RWPE2 (cell line): ENCODE measurements at regions not wholly inside any gene's neighbourhood (a gene's known extent, or its start where the extent isn't known, plus 50 kb on each side); places are given as distances from the start of the nearest gene placed in this dataset.

Source experiments
- ATAC-seq: fragments of 200-7000 bp; cut with Tn5 transposase; 3 replicates; pipeline ENCODE4 v1.9.1; 2021; ENCODE audit warnings: low read depth
- DNase-seq: peaks from one replicate; pipeline ENCODE4 v3.0.0-alpha.2; 2020; ENCODE audit warnings: low spot score
- H3K27ac ChIP-seq: fragments of 450-650 bp; 2 replicates; pipeline ENCODE4 v1.5.1; 2017; ENCODE audit warnings: mild to moderate bottlenecking; ENCODE audit not compliant: poor library complexity, severe bottlenecking
- H3K27me3 ChIP-seq: fragments of 250-450 bp; sonication (Bioruptor Pico); 2 replicates; pipeline ENCODE4 v1.5.1; 2021; ENCODE audit warnings: mild to moderate bottlenecking, moderate library complexity; ENCODE audit not compliant: insufficient read depth, poor library complexity, severe bottlenecking
- H3K36me3 ChIP-seq: fragments of 250-450 bp; sonication (Bioruptor Pico); 2 replicates; pipeline ENCODE4 v1.5.1; 2020; ENCODE audit warnings: low read depth, mild to moderate bottlenecking, moderate library complexity
- H3K4me1 ChIP-seq: fragments of 250-450 bp; sonication (Bioruptor Pico); 2 replicates; pipeline ENCODE4 v1.5.1; 2021; ENCODE audit warnings: mild to moderate bottlenecking, moderate library complexity; ENCODE audit not compliant: insufficient read depth, poor library complexity, severe bottlenecking
- H3K4me3 ChIP-seq: fragments of 250-450 bp; sonication (Bioruptor Pico); 2 replicates; pipeline ENCODE4 v1.5.1; 2021; ENCODE audit warnings: mild to moderate bottlenecking, moderate library complexity; ENCODE audit not compliant: severe bottlenecking
- H3K9me3 ChIP-seq: fragments of 250-450 bp; sonication (Bioruptor Pico); 2 replicates; pipeline ENCODE4 v1.5.1; 2021; ENCODE audit warnings: mild to moderate bottlenecking, moderate library complexity; ENCODE audit not compliant: severe bottlenecking
- TF ChIP-seq, protein P1 (sequence below): fragments of 450-650 bp; IDR thresholded peaks from one replicate; pipeline ENCODE4 v1.5.1; 2017; ENCODE audit warnings: mild to moderate bottlenecking, moderate library complexity; ENCODE audit not compliant: poor library complexity, severe bottlenecking

DNA sequence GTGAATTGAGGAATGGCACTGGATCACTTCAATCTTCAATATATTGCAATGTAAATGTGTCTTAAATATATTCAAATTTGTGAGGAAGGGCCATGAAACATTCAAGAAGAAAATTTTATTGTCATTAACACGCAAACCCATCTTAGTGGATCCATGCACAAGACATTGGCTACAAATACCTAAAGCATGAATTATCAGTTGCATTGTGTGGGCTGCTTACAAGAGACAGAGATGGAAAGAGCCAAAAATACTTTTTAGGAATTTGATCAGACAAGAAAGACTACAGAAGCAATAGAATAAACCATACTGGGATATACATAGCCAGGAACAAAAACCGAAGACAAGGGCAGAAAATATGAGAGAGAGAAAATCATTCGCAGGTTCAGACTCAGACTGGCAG lies 616.2 kb upstream of the GRIA3 start:
- no peak overlapping the region for H3K4me3 ChIP-seq
- TF ChIP-seq, protein P1, sequence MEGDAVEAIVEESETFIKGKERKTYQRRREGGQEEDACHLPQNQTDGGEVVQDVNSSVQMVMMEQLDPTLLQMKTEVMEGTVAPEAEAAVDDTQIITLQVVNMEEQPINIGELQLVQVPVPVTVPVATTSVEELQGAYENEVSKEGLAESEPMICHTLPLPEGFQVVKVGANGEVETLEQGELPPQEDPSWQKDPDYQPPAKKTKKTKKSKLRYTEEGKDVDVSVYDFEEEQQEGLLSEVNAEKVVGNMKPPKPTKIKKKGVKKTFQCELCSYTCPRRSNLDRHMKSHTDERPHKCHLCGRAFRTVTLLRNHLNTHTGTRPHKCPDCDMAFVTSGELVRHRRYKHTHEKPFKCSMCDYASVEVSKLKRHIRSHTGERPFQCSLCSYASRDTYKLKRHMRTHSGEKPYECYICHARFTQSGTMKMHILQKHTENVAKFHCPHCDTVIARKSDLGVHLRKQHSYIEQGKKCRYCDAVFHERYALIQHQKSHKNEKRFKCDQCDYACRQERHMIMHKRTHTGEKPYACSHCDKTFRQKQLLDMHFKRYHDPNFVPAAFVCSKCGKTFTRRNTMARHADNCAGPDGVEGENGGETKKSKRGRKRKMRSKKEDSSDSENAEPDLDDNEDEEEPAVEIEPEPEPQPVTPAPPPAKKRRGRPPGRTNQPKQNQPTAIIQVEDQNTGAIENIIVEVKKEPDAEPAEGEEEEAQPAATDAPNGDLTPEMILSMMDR, result no peak
- ATAC-seq (no peak), DNase-seq (no peak)
- no peaks in the 10 kb centered on the region for H3K27me3 ChIP-seq
- no peaks in the 10 kb centered on the region for H3K9me3 ChIP-seq
- H3K27ac ChIP-seq, result no peak overlapping the region
- H3K36me3 ChIP-seq, result no peaks in the 10 kb centered on the region
- peaks cover 11% of the 10 kb centered on the region for H3K4me1 ChIP-seq

- Histone ChIP-seq H3K27me3 (no peaks in the 10 kb centered on the region), H3K4me1 (no peaks in the 10 kb centered on the region), H3K4me3 (no peak overlapping the region), H3K36me3 (no peaks in the 10 kb centered on the region), H3K27ac (no peak overlapping the region), H3K9me3 (no peaks in the 10 kb centered on the region)
- ATAC-seq (no peak), DNase-seq (no peak)
- TF ChIP-seq, protein P1, result no peak
Measured at GRCh38 chrX:122572461-122572860, 611.6 kb upstream of the GRIA3 start.

- Histone ChIP-seq H3K36me3 (no peaks in the 10 kb centered on the region), H3K4me1 (peaks cover 7% of the 10 kb centered on the region), H3K4me3 (no peak overlapping the region), H3K9me3 (no peaks in the 10 kb centered on the region), H3K27ac (no peak overlapping the region), H3K27me3 (no peaks in the 10 kb centered on the region)
- DNase-seq (no peak), ATAC-seq (no peak)
- TF ChIP-seq, protein P1, result no peak
Measured at GRCh38 chrX:122579036-122579435, 605.0 kb upstream of the GRIA3 start.

DNA sequence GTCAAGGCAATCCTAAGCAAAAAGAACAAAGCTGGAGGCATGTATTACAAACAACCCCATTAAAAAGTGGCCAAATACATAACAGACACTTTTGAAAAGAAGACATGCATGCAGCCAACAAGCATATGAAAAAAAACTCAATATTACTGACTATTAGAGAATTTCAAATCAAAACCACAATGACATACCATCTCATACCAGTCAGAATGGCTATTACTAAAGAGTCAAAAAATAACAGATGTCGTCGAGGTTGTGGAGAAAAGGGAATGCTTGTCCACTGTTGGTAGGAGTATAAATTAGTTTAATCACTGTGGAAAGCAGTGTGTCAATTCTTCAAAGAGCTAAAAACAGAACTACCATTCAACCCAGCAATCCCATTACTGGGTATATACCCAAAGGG lies 604.6 kb upstream of the GRIA3 start:
- Histone ChIP-seq H3K36me3 (no peaks in the 10 kb centered on the region), H3K27ac (no peak overlapping the region), H3K9me3 (no peaks in the 10 kb centered on the region), H3K4me3 (no peak overlapping the region), H3K27me3 (no peaks in the 10 kb centered on the region), H3K4me1 (peaks cover 7% of the 10 kb centered on the region)
- DNase-seq (no peak), ATAC-seq (no peak)
- TF ChIP-seq, protein P1, result no peak

DNA sequence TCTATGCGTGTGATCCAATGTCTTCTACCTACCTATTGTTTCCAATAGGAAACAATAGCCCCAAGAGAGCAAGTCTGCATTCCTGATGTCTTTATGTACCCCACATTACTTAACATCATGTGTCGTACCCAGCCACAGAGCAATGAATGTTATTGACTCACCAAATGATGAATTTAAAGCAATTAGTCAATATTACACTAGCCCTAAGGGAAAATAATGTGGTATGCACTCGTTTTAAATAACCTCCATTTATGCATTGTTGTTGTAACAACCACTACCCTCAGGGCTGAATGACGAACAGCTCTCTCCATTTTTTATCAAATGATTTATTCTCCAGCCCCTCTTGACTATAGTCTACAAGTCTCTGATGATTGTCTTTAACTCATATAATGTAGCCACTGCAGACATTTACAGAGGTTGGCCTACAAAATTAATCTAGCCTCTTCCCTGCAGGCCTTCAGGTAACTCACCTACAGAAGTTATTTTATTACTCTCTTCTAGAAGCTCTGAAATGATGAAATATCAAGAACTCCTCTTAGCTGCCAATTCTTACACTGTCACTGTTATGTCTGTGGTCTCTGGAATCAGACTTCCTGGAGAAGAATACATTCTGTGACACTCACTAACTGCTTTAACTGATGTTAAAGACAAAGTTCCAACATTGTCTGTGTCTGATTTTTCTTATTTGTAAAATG lies 601.7 kb upstream of the GRIA3 start:
- H3K4me1 ChIP-seq, result peaks cover 7% of the 10 kb centered on the region
- no peaks in the 10 kb centered on the region for H3K27me3 ChIP-seq
- H3K4me3 ChIP-seq, result no peak overlapping the region
- peak; percentile 82 for ATAC-seq
- TF ChIP-seq, protein P1, result no peak
- H3K27ac ChIP-seq, result peak overlapping the region; percentile 69
- H3K9me3 ChIP-seq, result no peaks in the 10 kb centered on the region
- no peak for DNase-seq
- no peaks in the 10 kb centered on the region for H3K36me3 ChIP-seq
